ENCODE measurements at regions not wholly inside any gene's neighbourhood (a gene's known extent, or its start where the extent isn't known, plus 50 kb on each side); places are given as distances from the start of the nearest gene placed in this dataset.

DNA sequence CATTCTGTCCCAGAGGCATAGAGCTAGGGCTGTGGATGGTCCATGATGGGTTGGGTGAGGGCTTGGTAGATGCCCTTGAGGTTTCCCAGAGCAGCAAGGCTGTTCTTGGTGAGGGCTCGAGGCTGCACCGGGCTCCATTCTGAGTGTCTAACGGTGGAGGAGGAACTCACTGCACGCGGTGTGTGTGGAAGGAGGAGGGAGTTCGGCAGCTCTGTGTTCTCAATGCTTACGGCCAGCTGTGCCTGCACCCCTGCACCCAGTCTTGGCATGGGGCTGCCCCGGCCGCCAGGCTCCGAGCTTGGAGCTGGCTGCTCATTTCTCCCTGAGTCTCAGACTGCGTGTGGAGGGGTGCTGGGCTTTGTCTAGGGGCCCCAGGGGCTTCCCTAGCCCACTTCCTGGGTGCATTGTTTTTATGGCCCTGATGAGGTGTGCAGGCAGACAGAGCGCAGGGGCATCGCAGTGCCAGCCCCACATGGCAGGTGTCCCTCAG, 1247.1 kb downstream of the BRD1 start:
- DNase-seq = no peak

DNA sequence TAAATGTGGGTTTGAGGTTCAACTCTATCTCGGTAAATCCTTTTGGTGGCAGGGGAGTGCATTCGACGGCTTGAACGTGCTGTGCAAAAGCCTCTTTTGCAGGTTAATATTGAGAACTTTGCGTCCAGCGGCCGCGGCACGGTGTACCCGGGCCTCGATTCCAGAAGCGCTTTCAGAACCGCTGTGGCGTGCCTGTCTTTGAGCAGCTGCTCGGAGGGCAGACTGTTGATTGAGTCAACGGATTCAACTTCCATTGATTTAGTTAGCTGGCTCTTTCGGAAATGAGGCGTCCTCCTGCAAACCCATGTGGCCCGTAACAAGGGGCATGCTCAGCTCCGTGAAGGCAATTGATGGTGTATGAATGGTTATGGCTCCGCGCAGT, 1247.8 kb downstream of the BRD1 start:
- DNase-seq = no peak

DNA sequence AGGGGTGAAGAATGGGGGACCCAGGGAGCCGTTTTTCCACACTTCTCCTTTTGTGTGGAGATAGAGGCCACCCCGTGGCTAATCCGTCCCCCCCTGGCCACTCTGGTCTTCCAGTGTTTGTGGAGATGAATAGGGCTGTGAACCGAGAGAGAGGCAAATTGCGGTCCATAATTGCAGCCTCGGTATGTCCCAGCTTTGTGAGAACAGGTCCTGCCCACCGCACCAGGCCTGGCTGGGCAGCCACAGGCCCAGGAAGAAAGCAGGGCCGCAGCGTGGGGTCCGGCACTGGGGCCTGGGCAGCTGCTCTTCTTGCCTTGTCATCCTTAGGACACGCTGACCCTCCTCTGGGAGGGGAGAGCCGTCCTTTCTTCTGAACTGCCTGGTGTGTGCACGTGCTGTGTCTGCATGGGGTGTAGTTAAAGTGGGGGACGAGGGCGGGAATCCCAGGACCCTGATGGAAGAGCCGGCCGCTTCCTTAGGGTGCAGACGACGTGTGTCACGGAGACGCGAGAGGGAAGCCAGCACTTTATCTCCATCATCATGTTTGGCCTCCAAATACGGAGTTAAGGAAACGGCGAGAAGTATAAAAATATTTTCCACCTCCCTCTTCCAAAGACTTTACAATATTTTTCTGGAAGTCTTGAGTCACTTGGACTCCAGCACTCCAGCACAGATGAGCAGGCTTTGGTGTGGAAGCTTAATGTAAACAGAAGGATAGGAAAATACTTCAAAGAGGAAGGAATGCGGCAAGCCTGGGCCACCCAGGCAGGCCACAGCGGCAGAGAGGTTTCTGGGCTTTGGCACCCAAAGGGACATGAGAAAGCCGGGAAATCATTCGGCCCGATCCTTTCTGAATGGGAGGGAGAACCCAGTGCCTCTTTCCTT, 1248.4 kb downstream of the BRD1 start:
- DNase-seq = no peak

DNA sequence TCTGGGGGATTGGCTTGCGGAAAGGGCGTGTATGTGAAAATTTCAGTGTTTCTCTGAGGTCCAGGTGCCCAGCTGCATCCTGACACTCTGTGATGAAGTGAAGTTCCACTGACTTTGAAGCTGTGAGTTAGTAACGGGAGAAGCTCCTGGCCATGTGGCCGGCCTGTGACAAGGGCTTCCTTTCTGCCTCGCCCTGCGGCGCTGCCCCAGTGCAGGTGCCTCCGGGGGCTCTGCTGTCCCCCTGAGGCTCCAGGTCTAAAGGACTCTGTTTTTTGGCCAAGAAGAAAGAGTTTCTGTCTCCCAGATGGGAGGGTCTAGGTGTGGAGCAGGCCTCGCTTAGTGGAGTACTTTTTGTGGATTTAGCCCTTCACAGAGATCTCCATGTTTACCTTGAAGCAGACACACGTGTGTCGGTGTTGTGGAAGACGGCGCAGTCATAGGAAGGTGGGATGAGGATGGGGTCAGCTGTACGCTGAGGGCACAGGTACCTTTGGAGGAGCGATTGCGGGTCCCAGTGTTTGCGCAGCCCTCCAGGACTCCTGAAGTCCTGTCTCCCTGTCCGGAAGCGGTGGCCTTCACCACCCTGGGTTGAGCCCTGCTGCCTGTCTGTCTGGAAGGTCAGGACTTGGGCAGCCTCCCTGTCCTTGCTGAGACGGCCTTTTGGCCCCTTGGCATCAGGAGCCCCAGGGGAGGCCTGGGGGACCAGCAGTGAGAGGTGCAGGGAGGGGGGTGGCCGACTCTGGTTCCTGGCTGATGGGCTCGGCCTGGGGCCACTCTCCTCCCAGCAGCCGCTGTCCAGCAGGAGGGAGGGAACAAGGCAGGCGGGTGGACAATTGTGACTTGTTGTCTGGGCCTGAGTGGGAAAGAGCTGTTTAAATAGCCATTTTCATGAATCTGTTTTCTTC, 1249.3 kb downstream of the BRD1 start:
- DNase-seq = no peak

DNA sequence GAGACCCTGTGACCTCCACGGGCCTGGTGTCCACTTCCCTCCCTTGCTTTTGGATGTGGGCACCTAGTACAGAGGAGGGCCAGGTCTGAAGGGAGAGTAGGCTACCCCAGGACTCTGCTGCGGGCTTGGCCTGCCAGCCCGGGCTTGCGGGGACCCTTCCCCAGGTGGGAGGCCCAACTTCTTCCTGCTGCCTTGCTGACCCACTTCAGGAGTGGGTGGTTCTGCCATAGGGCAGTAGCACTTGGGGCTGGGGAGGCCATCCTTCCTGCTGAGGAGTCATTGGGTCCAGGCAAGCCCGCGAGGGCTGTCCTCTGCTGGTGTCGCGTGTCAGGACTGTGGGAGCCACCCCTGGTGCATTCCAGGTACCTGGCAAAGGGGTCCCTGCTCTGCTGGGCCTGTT, 1250.0 kb downstream of the BRD1 start:
- DNase-seq = no peak

DNA sequence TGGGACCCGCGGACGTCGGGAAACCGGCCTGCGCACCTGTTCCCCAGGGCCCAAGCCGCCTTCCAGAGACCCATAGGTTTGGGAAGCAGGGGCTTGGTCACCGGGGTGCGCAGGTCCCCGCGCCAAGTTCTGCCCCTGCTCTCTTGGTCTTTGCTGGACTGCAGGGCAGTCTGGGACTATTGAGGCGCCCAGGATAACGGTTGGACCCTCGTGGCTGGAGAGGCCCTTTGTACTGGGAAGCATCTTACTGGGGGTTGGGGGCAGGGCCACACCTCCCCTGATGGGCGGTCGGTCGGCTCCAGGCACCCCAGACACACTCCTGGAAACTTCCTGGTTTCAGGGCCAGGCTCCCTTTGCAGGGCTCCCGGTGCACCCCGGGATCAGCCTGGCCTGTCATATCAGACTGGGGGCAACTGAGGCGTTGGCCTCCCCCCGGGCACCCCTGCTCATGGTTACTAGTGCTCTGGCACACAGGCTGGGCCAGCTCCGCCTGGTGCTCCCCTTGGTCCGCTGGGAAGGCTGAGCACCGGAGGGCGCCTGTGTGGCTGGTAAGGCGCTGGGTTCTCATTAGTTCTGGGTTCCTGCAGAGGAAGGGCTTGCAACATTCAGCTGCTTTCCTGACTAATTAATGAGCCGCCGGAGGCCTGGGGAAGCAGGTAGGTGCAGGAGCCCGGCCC, 1250.5 kb downstream of the BRD1 start:
- no peak for DNase-seq

DNA sequence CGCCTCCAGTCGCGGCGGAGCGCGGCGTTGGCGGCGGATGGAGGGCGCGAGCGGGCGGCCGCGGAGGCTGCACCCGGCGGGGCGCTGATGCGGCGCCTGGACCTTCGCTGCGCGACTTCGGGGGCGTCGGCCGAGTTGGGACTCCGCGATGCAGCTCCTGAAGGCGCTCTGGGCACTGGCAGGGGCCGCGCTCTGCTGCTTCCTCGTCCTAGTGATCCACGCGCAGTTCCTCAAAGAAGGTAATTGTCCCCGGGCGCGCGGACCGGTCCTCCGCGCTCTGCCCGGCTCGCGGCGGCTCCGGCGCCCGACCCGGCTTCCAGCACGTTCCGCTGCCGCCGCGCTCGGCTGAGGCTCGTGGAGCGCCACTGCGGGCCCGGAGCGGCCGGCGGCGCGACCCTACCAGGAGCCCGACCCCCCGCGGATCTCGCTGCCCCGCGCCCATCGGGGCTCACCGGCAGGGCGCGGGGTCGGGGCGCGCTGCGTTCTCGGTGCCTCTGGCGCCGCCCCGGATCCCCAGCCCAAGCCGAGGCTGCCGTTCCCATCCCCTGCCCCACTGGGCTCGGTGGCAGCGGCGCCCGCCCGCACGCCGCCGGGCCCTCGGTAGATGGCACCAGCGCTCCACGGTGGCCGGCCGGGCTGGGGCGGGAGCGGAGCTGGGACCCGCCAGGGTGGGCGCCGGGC, 1251.2 kb downstream of the BRD1 start:
- no peak for DNase-seq

DNA sequence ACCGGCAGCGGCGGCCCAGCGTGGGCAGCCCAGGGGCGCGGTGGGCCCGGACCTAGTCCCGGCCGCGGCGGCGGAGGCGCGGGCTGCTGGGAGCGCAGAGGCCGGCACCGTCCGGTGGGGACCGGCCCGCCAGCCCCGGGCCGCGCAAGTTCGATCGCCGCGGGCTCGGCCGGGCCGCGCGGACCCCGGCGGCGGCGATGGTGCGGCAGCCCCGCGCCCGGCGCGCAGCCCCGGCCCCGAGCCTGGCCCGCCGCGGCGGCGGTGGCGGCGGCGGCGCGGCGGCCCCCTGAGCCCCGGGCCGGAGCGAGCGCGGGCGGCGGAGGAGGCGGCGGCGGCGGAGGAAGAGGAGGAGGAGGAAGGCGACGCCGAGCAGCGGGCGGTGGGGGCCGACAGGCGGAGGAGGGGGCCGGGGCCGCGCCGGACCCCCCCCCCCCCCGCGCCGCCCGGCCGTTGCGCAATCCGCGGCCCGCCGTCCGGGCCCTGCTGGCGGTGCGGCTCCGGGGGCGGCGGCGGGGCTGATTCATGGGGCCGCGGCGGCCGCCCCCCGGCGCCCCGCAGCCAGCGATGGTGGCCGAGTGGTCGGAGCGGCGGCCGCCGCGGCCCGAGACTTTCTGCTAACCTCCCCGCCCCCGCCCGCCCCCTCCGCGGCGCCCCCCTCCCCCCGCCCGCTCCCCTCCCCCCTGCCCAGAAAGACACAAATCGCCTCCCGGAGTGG, 1251.9 kb downstream of the BRD1 start:
- no peak for DNase-seq

DNA sequence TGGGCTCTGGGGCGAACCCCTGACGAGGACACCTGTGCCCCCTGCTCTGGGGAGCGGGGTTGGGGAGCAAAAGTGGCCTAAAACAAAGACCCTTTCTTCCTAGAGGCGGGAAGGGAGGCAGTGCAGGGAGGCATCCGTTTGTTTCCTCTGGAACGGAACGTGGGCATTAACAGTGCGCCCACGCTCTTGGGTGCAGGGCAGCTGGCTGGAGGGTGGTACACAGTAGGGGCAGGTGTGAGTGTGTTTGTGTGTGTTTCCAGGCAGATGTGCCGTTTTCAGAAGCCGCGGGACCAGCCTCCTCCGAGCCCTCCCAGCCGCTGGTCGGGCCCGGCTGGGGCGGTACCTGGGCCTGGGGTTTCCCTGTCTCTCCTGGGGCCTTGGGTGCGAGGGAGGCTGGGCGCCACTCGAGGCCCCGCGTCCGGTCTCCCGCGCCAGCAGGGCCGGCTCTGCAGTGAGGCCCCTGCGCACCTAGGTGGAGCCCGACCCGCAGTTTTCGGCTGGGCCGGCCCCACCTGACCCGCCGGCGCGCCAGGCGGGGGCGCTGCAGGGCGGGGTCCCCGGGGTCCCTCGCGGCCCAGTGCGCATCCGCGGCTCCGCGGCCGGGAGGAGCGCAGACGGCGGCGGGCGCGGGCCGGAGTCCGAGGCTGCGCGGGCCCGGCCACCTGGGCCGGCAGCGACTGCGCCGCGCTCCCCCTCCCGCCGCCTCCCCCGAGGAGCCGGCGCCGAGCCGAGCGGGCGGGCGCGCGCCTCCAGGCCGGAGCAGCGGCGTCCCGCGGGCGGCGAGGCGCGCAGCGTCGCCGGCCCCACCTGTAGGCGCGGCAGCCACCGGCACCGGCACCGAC, 1252.7 kb downstream of the BRD1 start:
- peak; percentile 40 for DNase-seq

DNA sequence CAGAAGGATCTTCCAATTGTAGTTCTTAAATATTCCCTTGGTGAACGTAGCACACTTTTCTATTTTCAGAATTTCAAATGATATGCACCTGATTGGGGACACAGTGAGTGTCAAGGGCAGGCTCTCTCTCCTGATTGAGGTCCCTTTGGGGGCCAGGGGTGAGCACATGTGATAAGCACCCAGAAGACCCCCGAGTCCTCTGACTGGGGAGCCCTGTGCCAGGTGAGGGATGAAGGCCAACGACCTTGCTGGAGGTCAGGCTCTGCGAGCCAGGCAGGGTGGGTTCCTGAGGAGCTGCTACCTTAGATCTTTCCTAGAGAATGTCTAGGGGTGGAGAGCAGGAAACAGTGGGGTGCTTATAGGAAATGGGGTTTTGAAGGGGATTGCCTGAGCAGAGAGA, 1253.9 kb downstream of the BRD1 start:
- DNase-seq = no peak

DNA sequence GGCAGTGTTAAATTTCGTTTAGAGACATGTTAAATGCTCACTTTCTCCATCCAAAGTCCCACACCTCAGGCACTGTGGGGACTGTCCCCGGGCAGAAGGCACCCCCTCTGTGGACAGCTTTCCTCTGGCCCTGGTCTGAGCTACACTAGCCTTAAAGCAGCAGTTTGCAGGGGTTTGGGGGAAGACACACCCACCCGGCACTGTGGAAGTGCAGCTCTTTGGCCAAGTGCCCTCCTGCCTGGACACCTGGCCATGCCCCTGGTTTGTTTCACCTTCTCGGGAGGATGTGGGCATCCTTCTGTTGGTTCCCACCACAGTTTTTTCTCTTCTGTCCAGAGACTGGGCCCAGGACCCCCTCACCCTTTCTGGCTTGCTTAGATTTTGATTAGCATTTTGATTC, 1254.7 kb downstream of the BRD1 start:
- no peak for DNase-seq

DNA sequence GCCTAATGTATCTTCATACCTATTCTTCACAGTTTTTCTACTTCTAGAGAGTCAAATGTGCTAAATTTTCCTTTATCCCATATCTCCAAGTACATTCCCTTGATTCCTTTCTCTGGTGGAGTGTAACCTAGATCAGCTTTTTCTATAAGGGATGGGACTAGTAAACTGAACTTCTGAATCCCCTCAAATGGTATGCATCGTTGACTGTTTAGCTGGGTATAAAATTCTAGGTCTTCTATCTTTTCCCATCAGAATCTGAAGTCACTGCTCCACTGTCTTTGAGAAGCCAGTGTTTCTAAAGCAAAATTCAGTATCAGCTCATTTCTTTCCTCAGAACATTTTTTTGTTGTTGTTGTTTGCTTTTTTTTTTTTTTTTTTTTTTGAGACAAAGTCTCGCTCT, 1256.8 kb downstream of the BRD1 start:
- DNase-seq = no peak

DNA sequence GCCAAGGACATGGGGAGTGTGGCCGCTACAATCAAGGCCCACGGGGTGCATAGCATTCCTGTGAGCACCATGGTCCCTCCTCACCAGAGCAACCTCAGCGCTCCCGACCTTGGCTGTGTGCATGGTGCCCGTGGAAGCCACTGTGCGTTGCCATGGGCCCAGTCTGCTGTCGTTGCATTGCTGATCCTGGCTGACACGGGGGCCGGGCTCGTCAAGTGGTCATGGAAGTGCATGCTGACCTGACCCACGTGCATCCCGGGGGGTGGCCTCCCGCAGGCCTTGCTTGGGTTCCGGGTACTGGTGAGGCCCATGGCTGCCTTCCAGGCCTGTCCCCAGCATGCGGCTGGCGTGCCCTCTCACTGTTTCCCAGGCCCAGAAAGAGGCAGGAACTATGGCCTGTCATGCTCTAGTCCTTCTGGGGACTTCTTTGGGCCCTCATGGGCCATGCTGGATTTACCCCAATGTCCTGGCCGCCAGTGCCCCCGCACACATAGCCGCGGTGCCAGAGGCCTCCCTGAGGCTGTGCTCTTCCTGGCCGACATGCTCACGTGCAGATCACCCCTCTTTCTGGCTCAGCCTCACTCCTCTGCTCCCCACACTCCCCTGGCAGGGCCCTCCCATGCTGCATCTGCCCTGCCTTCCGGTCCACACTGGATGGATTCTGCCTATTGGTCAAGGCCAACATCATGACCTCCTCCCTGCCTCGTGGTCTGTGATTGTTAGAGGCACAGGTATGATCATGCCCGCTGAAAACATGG, 1258.0 kb downstream of the BRD1 start:
- DNase-seq = no peak

DNA sequence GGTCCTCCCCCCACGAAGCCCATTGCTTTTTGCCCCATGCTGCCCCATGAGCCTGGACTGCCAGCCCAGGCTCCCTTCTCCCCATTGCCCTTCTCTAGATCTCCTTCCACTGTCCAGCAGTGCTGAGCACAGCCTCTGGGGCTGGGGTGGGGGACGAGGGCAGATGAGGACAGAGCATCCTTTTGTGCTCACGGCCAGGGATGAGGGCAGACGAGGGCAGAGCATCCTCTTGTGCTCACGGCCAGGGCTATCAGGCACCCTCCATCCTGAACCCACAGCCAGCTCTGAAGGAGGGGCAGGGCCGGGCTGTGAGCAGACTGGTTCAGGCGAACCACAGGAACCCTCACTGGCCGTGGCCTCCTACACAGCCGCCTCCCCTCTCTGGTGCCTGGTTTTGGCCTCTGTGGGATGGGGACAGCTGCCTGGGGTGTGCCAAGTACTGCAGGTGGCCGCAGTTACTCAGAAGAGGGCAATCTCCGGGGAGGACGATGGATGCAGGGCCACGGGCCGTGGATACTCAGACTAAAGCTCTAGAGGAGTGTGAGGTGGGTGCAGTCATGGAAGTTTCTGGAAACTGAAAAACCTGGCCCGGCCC, 1258.8 kb downstream of the BRD1 start:
- DNase-seq = no peak

DNA sequence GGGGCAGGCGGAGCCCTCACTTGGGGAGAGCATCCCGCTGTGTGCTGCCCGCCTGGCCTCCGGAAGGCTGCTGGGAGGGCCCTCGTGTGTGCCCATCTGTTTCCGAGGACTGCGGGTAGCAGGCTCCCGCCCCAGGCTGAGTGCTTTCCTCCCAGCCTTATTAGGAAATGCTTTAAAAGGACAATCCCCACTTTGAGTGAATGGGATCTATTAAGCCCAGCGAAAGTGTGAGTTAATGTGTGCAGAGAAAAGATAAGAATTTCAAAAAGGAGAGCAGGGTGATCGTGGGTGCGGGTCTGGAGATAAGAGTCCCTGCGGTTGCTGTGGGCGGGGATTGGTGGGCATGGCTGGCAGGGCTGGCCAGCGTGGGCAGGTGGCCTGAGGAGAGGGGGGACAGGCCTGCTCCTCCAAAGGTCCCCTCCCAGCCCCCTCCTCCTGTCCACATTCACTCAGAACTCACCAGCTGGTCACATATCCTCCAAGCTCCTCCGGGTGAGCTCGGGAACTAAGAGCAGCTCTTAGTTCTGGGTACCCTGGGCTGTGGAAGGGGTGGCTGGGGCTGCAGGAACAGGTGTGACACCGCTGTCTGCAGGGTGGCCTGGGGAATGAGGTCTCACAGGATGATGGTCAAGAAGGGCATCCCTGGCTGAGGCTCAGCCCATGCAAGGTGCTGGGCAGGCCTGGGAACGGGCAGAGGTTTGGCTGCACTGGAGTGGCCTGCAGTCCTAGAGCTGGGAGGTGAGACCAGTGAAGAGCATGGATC, 1260.3 kb downstream of the BRD1 start:
- no peak for DNase-seq

DNA sequence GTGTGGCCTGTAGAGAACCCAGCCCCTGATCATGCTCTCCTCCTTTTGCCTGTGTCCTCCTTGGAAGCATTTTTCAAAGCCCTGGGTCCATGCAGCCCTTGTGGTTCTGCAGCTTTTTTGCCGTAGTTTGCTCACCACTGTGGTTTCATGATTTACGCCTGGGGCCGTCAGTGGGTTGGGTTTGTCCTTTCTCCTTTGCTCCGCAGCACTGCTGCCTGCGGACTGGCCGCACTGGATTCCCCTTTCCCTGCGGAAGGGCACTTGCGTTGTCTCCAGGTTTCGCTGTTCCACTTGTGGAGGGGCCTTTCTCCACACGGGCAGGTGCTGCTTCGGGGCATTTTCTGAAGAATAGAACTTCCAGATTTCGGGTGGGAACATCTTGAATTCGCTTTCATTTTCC, 1260.9 kb downstream of the BRD1 start:
- no peak for DNase-seq

DNA sequence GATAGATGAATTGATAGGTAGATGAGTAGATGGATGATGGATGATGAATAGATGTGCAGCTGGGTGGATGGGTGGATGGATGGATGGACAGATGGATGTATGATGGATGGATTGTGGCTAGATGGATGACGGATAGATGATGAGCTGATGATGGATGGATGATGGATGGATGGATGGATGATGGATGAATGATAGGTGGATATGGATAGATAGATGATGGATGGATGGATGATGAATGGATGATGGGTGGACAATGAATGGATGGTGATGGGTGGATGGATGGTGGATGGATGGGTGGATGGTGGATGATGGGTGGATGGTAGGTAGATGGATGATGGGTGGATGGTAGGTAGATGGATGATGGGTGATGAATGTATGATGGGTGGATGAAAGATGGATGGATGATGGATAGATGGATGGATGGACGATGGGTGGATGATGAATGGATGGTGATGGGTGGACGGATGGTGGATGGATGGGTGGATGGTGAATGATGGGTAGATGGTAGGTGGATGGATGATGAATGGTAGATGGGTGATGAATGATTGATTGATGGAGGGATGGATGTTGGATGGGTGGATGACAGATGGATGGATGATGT, 1261.7 kb downstream of the BRD1 start:
- no peak for DNase-seq

DNA sequence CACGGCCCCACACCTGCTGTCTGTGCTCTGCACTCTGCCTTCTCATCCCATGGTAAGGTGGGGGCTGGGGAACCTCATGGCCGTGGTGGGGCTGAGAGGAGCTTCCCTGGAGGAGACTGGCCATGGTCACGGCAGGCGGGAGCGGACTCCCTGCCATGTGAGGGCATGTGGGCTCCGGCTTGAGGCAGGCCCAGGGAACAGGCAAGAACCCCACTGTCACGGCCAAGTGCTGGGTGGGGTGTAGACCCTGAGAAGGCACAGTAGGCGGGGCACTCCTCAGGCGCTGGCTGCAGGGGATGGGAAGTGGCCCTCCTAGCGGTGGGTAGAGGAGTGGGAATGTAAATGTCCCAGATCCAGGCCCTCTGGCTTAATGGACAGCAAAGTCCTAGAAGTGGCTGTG, 1262.7 kb downstream of the BRD1 start:
- DNase-seq = no peak

DNA sequence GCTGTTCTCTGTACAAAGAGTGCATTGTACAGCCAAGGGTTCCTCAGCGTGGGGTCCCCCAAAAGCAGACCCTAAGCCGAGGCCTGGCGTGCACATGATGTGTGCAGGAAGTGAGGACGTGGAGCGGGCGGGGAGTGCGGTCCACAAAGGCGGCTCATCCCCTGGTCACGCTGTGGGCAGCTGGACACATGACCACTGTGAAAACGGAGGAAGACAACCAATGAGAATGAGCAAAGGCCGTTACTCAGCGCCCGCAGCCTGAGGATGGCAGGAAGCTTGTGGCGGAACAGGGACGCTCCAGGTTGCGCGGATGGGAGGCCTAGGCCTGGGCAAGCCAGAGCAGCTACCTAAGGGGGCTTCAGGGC, 1263.7 kb downstream of the BRD1 start:
- no peak for DNase-seq

All from activated CD4-positive, alpha-beta T cell treated with anti-CD3 and anti-CD28 coated beads, Interleukin-2, amount 50 U/mL, for 16 hours (primary cell).